Left ventricle myocardium inferior (tissue), 1 donor: ENCODE measurements at regions not wholly inside any gene's neighbourhood (a gene's known extent, or its start where the extent isn't known, plus 50 kb on each side); places are given as distances from the start of the nearest gene placed in this dataset.

ENCODE experiments used
- DNase-seq: peaks from one replicate; pipeline ENCODE4 v3.0.0-alpha.2; 2020
- H3K27ac ChIP-seq: fragments of 200-600 bp; replicated peaks from 2 replicates; pipeline ENCODE4 v1.8.0; 2021
- H3K27me3 ChIP-seq: fragments of 200-600 bp; 2 replicates; pipeline ENCODE4 v1.8.0; 2021; ENCODE audit warnings: low read depth
- H3K36me3 ChIP-seq: fragments of 200-600 bp; 2 replicates; pipeline ENCODE4 v1.8.0; 2021
- H3K4me1 ChIP-seq: fragments of 200-600 bp; 2 replicates; pipeline ENCODE4 v1.8.0; 2021
- H3K4me3 ChIP-seq: fragments of 200-600 bp; 2 replicates; pipeline ENCODE4 v1.8.0; 2021; ENCODE audit warnings: mild to moderate bottlenecking, moderate library complexity
- H3K9me3 ChIP-seq: fragments of 200-600 bp; replicated peaks from 2 replicates; pipeline ENCODE4 v1.8.0; 2021
- intact Hi-C: fragments of 100-400 bp; cut with micrococcal nuclease; formaldehyde crosslinking; loops from one replicate; pipeline ENCODE4 v1.11.0; 2022
- TF ChIP-seq, protein P1 (sequence below): fragments of 200-600 bp; IDR thresholded peaks from 2 replicates; pipeline ENCODE4 v1.8.0; 2021; ENCODE audit warnings: antibody characterized with exemption, mild to moderate bottlenecking, borderline replicate concordance
- donor health status: DM: no; HTN: yes; CAD: no; lungs with severe emphysema.

DNA sequence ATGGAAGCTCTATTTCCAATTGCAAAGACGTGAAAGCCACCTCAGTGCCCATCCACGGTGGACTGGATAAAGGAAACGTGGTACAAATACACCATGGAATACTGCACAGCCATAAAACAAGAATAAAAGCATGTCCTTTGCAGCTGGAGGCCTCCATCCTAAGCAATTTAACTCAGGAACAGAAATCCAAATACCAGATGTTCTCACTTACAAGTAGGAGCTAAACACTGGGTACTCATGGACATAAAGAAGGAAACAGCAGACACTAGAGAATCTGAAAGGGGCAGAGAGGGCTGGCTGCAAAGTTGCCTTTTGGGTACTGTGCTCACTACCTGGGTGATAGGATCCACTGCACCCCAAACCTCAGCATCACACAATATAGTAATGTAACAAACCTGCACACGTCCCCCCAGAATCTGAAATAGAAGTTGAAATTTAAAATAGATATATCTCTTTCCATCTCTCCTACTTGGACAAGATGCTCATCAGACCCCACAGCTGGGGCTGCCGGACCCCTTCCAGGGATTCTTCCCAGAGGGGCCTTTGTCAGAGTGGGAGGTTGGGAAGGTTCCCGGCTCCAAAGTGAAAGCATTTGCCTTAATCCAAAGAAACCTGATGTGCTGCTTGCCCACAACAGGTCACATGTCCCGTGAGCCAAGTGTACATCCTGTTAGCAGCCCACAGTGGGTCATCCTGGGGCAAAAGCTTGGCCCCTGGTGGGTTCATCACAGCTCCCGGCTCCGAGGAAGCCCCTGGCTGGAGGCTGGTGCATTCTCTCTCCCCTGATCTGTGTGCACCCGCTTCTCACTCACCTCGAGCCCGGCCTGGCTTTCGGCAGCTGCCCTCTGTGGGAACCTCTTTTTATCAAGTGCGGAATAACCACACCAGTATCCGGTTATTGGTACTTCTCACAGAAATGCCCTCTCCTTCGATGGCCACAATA, 172.3 kb upstream of the PPP2R2D start:
- Histone ChIP-seq H3K27ac (no peak overlapping the region), H3K4me1 (peaks cover 10% of the 10 kb centered on the region), H3K36me3 (no peaks in the 10 kb centered on the region), H3K4me3 (no peak overlapping the region), H3K9me3 (peaks cover 18% of the 10 kb centered on the region), H3K27me3 (peaks cover 33% of the 10 kb centered on the region)
- intact Hi-C loops: no loop called here
- TF ChIP-seq, protein P1, sequence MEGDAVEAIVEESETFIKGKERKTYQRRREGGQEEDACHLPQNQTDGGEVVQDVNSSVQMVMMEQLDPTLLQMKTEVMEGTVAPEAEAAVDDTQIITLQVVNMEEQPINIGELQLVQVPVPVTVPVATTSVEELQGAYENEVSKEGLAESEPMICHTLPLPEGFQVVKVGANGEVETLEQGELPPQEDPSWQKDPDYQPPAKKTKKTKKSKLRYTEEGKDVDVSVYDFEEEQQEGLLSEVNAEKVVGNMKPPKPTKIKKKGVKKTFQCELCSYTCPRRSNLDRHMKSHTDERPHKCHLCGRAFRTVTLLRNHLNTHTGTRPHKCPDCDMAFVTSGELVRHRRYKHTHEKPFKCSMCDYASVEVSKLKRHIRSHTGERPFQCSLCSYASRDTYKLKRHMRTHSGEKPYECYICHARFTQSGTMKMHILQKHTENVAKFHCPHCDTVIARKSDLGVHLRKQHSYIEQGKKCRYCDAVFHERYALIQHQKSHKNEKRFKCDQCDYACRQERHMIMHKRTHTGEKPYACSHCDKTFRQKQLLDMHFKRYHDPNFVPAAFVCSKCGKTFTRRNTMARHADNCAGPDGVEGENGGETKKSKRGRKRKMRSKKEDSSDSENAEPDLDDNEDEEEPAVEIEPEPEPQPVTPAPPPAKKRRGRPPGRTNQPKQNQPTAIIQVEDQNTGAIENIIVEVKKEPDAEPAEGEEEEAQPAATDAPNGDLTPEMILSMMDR: no peak
- DNase-seq: no peak

DNA sequence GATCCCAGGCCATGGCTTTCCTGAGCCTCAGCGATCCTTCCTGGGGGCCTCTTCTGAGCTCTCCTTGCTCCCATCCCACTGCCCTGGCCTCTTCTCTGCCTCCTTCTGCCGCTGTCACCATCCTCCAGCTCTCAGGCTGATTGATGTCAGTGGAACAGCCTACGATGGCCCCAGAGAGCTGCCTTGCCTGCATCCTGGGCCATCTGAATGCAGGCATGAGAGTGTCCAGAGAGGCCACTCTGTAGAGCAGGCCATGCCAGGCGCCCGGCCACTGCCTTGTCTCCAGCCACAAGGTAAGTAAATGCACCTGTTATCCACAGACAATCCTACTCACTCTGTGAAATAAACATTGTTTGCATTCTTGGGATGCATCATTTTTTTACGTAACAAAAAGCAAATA, 171.4 kb upstream of the PPP2R2D start:
- Histone ChIP-seq H3K27me3 (peaks cover 29% of the 10 kb centered on the region), H3K36me3 (no peaks in the 10 kb centered on the region), H3K4me1 (peaks cover 10% of the 10 kb centered on the region), H3K9me3 (peaks cover 18% of the 10 kb centered on the region), H3K4me3 (no peak overlapping the region), H3K27ac (no peak overlapping the region)
- intact Hi-C loops: no loop called here
- TF ChIP-seq, protein P1: no peak
- no peak for DNase-seq

DNA sequence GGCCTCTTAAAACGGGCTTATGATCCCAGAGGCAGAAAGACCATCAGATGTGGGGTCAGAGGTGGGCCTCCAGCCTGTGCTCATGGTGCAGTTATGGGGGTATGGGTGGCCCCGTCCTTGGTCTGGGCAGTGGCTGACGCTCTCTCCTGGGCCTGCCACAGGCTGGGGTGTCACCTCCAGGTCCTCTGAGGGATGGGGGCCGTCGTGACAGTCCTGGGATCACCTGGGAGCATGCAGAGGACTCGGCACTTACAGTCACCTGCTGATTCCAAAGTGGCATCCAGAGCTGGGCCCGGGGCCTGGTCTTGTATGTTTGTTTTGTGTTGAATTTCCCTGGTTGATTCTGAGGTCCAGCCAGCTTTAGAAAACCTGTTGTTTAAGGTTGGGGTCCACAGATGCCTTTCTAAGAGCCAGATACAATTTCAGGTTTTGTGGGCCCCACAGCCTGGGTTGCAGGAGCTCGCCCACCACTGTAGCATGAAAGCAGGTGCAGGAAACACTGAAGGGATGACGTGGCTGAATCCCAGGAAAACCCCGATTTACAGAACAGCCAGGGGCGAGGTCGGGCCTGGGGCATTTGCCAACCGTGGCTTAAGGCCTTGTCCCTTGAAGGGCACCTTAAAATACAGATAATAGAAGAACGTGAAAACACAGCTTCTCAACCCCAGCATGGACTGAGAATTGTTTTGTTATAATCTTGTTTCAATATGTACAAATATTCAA, 170.7 kb upstream of the PPP2R2D start:
- H3K27me3 ChIP-seq: peaks cover 23% of the 10 kb centered on the region
- no peak overlapping the region for H3K4me3 ChIP-seq
- H3K27ac ChIP-seq: no peak overlapping the region
- H3K36me3 ChIP-seq: no peaks in the 10 kb centered on the region
- intact Hi-C loops: no loop called here
- H3K9me3 ChIP-seq: peaks cover 18% of the 10 kb centered on the region
- DNase-seq: no peak
- TF ChIP-seq, protein P1: no peak
- H3K4me1 ChIP-seq: peaks cover 10% of the 10 kb centered on the region

DNA sequence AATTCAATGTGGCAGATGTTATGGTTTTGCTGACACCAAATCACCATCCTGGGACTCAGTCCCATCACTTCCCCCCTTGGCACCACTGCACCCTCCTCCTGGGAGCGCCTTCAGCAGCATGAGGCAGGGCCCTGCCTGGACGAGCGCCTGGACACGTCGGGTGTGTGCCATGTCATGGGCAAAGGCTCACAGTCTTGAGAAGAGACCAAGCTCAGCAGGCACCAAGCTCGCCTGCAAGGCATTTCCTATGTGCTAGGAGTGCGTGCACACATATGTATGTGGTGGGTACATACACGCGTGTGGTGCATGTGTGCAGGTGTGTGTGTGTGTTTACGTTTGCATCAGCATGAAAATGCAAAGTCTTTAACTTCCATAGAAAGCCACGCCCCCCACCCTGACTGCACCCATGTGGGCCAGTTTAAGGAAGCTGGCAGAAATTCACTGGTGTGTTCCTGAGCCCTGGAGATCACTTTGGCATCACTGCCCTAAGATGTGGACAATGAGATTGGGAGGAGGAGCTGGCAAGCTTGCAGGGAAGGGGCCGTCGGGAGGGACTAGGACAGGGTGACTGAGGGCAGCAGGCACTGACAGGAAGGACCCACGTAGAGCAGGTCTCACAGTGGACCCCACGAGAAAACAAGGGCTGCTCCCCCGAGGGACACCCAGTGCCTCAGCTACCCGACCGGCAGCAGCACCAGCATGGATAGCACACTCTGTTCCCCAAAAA, 169.9 kb upstream of the PPP2R2D start:
- DNase-seq: no peak
- Histone ChIP-seq H3K9me3 (peaks cover 18% of the 10 kb centered on the region), H3K27me3 (peaks cover 20% of the 10 kb centered on the region), H3K4me1 (peaks cover 8% of the 10 kb centered on the region), H3K27ac (no peak overlapping the region), H3K4me3 (no peak overlapping the region), H3K36me3 (no peaks in the 10 kb centered on the region)
- TF ChIP-seq, protein P1: no peak
- intact Hi-C loops: no loop called here
